ENCODE measurements at regions not wholly inside any gene's neighbourhood (a gene's known extent, or its start where the extent isn't known, plus 50 kb on each side); places are given as distances from the start of the nearest gene placed in this dataset.

DNA sequence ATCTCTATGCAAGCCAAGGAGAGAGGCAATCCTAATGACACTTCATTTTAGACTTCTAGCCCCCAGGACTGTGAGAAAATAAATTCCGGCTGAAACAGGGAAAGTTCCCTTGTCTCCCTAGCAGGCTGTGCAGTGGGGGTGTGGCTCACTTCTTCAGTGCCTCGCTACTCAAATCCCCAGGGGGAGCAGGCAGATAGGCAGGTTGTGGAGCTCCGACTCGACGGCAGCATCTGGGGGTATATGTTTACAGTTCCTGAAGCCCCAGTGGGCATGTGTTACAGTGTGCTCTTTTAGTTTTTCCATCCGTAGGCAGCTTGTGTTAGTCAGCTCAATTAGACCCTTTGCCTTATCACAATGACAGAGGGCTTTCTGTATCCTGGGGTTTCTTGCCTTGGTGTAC is 836.5 kb downstream of the PDCD6IP start:
- TF ChIP-seq POLR2A (IDR thresholded peaks at IDR 0.05; ENCODE audit: low read depth, low read length) (no peak), POLR2AphosphoS5 (IDR thresholded peaks at IDR 0.05; ENCODE audit: low read depth, low read length) (no peak), TAF1 (IDR thresholded peaks at IDR 0.05; ENCODE audit: borderline replicate concordance, low read depth, low read length) (no peak)

All from GM12892 (cell line).